Central memory CD4-positive, alpha-beta T cell (primary cell): ENCODE measurements at regions not wholly inside any gene's neighbourhood (a gene's known extent, or its start where the extent isn't known, plus 50 kb on each side); places are given as distances from the start of the nearest gene placed in this dataset.

Experiments used
- DNase-seq: peaks from one replicate; pipeline ENCODE4 v3.0.0; 2022

DNA sequence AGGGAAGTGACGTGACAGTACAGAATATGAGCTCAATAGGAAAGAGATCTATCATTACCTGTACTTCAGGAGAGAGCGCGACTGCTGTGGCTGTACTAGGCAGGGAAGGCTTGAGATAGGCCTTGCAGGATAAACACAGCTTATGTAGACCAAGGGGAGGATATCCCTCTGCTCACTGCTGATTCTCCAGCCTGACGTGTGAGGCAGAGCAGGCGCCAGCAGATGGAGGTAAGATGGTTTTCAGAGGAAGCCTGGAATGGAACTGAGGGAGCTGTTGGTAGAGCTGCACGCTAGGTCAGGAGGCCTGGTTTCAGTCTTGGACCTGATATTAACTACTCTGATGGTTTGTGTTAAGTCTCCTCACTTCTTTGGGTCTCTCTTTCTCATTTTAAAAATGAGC lies 291.4 kb downstream of the YTHDC2 start:
- no peak for DNase-seq

DNA sequence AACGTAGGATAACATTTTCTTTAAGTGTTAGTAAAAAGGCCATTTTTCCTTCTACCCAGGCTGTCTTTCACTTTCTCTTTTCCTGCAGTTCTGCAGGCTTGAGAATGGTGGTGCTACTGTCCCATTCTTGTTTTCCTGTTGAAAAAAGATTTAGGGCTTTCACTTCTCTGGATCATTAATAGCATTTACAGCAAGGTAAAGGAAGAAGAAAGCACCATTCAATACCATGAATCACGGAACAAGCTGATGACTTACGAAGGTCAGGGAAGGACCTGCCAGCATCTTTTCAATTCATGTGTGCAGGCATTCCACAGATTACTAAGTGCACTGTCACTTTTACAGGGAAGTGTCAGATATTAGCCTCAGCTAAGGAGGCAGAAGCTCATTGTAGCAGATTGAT lies 292.8 kb downstream of the YTHDC2 start:
- no peak for DNase-seq

DNA sequence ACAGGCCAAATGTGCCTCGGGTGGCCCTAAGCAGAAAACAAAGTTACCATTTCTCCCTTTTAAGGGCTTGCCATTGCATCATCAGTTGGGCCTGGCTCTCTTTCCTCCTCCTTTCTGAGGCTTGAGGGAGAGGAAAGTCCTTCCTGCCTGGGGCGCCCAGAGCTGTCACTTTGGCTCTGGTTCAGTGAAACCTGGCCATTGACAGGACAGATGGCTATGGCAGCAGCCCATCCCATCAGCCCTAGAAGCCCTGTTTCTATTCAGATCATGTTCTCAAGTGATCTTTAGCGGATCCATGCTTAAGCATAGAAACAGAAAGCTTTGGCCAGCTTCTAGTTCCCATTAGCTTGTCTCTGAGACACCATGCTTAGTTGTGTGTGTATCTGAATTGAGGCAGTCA lies 293.4 kb downstream of the YTHDC2 start:
- DNase-seq, result no peak

DNA sequence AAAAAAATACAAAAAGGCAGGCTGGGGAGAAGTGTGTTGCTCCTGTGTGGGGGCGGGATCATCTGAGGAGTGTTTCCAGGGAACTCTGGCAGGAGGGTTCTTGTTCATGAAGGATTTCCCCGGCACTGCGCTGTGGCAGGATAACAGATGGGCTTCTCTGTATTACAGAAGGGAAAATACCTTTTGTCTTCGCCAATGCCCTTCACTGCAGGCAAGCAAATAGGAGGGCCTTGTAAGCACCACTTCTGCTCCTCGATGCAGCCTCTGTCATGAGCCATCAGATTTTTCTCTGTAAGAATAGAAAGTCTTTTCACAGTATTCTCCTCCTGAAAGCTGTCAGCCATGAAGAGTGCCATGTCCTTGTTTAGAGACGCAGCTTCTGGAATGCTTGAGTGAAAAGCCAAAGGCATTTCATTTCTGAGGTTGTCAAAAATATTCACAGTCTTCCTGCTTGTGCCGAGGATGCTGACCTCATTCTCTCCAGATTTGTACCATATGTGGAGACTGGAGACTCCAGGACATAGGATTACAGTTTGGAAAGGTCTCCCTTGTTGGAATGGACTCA lies 294.0 kb downstream of the YTHDC2 start:
- DNase-seq, result no peak

DNA sequence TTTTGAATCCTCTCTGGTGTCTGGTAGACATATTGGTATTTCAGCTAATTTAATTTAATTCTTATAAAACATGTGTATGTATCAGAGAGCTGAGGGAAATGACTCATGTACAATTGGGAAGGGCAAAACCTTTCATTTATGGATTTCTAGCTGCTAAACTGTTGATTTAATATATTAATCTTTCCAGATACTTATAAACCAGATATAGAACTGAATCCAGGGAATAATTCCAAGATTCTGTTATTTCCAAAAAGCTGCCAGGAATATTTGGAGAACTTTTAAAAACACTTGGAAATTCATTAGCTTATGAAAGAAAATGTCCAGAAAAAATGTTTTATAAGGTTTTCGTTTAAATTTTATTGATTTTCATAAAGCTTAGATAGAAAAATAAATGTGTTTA lies 295.5 kb downstream of the YTHDC2 start:
- no peak for DNase-seq

DNA sequence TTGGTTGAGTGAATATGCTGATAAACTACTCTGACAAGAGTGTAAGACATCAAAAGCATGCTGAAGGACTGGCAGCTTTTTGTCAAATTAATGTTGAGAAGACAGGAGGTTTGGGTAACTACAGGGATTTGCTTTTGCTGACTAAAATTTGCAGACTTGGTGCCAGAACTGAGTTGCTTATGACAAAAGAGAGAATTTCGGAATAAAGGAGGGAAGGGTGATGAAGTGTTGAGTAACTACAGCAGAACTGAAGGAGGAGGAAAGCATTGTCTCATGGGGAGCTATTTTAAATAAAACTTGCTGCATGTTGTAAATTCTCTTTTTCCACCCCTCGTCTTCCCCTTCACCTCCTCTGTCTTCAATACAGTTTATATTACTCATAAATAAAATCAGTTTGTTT lies 296.1 kb downstream of the YTHDC2 start:
- no peak for DNase-seq

DNA sequence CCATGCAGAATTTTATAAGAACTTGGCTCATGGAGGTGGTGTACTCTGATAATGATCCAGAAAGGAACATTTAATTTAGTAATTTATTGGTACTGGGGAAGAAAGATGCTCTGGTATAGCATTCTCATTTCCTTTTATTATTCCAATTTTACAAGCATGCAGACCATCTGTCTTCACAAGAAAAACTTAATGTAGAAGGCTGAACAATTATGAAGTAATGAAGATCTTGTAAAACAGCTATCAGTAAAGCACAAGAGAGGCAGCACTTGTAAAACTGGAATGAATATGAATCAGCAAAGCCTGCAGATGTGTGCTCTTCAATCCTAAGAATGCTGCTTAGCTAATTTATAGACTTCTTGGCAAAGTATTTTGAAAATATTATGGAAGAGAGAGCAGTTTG lies 300.0 kb downstream of the YTHDC2 start:
- no peak for DNase-seq

DNA sequence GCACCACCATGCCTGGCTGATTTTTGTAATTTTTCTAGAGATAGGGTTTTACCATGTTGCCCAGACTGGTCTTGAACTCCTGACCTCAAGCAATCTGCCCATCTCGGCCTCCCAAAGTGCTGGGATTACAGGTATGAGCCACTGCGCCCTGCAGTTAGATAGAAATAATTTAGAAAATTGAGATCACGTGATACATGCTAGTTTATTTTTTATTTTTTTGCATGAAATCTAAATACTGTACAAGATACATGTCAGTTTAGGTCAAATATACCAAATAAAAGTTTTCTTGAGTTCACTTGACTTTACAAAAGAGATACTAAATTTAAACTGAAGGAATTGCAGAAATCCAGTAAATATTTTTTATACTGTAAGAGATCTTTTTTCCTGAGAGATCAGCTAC lies 304.2 kb downstream of the YTHDC2 start:
- no peak for DNase-seq

DNA sequence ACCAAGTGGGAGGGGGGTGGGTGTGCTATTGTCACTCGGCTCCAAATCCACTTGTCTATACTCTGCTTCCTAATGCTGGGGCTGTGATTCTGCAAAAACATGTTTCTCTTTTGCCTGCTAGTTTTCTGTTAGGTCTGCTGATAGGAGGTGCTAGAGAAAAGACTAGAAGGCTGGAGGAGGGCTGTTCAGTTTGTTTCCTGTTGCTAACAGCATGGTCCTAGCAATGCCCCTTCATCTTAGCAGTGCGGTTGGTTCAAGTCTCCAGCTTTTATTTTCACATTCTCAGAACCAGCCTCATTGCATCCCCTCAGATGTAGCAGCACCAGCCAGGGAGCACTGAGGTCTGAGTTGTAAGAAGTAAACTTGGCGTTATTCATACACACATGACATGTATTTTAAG lies 310.2 kb downstream of the YTHDC2 start:
- no peak for DNase-seq

DNA sequence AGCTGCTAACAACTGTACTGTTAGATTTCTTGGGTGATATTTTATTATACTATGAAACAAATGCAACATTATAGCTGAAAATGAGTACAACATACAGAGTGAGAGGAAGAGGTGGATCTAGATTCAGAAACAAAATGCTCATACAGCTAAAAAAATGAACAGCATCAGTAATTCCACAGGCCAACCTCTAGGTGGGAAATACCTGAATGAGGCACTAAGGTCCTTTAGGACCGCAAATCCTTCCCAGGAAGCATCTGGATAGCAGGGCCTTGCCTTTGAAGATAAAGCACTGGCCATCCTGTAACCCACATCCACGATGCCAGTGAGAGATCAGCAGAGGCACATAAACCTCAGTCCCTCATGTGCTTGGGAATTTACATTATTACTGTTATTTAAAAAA lies 310.8 kb downstream of the YTHDC2 start:
- DNase-seq, result no peak

DNA sequence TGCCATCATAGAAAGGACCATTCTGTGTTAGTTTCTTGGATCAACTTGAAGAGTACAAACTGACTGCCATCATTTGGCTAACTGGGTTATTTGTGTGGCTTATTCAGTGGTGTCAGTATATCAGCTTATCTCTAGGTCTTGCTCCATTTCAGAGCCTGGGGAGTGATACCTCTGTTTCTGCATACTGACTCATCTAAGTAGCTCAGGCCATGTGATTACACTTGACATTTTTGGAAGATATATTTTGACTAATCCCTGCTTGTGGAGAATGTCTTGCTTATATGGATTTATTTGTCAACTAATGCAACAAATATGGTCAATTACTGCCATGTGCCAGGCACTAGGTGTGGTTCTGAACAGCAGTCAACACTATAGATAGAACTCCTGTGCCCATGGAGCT lies 311.7 kb downstream of the YTHDC2 start:
- no peak for DNase-seq

DNA sequence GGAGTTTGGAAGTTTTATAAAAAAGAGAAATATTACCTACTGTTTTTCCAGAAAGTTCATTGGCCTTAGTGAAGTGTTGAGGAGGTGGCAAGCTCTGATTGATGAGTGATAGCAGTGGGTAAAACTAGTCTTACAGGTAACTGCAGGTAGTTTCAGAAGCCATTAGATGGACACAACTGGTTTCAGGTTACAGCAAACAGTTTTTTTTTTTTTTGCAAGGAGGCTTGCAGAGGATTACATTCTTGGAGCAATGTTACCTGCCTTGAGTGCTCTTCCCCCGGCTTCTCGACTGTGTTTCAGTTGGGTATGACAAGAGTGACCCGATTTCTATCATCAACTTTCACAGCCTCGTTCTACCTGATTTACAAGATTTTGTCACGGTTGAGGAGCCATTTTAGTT lies 333.4 kb downstream of the YTHDC2 start:
- DNase-seq, result no peak

DNA sequence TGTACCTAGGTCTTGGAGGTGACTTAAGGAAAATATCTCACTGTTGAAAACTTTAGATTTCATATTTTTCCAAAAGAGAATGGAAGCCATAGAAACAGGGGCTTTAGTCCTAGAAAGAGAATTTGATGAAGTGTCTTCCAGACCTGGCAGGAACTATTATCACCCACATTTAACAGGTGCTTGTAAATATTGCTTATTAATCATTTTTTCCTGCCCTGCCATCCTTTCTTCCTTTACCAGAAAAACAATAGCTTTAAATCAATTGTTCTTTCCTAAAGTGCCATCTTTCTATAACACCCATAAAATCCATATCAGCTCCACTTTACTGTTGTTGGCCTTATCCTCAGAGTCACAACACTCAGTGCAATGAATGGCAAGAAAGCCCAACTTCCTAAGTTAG lies 350.9 kb downstream of the YTHDC2 start:
- DNase-seq, result no peak

DNA sequence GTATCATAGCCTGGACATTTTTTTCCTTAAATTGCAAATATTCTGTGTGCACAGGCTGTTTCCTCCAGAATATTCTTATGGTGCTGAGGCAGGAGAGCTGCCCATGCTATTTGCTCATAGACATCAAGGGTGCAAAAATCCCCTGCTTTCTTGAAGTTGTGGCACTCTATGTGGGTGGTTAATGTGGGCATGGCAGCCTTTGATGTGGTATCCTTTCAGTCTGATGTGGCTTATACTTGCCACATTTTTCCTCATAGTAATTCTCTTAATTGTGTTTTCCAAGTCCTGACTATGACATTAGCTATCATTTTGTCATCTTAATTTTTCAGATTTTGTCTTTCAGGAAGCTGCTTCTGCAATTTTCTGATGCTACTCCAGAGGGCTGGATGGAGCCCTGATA lies 353.3 kb downstream of the YTHDC2 start:
- DNase-seq, result no peak

DNA sequence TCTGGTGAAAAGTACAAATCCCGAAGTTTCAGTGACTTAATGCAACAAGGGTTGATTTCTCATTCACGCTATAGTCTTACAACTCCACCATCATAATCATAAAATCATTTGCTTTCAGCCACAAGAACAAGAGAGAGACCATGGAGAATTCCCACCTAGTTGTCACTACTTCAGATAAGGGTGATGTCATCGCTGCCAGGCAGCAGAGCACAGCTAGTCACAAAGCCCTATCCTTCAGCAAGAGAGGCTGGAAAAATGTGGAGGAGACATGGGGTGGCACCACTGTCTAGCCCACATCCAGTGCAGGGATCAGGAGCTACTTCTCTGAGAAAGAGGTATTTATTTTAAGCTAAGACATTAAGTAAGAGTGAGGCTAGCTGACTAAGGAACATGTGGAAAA lies 356.1 kb downstream of the YTHDC2 start:
- no peak for DNase-seq

DNA sequence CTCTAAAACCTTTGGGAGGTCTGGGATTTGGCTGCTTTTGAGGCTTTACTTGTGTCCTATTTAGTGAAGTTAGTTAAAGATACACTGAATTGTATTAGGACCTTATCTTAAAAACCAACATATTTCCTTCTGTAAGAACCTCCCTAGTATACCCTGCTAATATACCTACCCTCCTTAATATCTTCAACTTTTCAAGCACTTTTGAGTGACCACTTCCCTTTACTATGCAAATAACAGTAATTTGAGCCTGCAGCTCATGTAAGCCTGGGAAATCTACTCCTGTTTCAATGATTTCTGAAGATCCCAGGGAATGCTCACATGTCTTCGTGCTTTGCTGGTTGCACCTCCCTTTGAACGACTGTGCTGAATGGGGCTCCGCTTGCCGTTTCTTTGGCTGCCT lies 358.5 kb downstream of the YTHDC2 start:
- no peak for DNase-seq

DNA sequence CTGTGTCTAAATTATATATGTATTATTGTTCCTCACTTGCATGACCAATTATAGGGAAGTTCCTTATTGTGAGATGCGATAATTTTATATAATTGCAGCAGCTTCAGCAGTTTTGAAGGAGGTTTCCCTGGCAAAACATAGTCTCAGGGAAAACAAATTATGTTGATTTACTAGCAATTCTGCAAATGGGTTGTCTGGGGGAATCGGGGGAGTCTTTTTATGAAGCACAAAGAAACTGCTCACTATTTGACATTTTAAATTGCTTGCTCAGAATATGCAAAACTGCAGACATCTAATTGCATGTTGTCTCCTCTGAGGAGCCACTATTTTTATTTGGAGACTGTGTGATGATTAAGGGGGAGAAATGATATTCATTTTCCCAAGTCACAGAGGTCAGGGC lies 361.6 kb downstream of the YTHDC2 start:
- no peak for DNase-seq

DNA sequence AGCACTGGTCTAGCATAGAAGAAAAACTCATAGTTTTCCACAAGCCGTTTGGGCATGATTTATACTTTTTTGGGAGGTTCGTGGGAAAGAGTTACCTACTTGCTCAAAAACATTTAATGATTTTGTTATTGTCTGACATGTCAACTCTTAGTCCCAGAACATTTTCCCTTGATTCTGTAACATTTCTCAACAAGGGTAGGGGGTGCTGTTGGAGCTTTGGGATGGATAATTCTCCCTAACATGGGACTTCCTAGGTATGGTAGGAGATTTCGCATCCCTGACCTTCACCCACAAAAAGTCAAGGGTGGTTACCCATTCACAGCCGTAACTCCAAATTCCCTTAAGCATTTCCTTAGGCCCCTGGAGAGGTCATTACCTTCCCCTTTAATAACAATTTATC lies 378.0 kb downstream of the YTHDC2 start:
- DNase-seq, result no peak

DNA sequence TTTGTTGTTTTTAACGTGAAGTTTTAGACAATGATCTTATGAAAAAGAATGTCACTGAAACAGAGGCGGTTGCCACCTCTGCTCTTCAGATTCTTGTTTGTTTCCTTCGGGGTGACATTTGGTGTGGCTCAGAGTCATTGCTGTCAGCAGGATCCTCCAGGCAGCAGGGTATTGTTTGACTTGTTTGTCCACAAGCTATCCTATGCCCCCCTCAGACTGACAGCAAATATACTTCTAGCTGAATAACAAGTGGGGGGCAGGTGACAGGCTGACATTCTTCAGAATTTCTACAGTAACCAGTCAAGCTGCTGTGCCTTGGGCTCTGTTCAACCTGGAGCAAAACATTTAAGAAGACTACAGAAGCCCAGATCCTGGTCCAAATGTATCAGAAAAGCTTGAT lies 383.3 kb downstream of the YTHDC2 start:
- no peak for DNase-seq

DNA sequence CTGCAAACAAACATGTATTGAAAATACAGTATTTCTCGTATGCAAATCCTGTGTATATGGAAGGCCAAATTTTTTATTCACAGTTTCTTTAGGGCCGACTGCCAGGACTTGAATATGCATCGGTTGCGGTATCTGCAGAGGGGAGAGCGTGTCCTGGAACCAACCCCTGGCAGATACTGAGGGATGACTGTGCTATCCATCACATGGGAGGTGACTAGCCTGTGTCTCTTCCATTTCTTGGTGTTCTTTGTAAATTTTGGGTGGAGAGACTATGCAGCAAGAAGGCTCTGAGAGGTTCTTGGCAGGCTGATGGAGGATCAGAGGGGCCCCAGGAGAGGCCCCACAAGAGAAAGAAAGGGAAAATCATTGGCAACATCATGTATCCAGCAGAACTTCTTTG lies 384.3 kb downstream of the YTHDC2 start:
- DNase-seq, result no peak

DNA sequence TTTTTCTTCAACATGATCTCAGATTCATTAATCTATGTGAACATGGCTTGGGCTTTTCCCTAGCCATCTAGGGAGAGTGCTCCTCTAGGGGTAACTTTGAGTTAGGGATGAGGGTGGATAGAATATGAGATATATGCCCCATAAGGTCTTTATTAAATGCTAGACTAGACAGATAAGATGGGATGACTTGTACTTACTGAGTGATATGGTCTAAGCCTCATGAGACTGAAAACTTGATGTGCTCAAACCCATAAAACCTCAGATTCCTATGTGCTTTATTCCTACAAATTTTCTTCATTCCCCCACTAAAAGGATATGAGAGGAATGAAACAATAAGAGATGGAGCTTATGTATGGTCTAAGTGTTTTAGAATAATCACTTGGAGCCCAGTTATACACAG lies 386.6 kb downstream of the YTHDC2 start:
- DNase-seq, result no peak

DNA sequence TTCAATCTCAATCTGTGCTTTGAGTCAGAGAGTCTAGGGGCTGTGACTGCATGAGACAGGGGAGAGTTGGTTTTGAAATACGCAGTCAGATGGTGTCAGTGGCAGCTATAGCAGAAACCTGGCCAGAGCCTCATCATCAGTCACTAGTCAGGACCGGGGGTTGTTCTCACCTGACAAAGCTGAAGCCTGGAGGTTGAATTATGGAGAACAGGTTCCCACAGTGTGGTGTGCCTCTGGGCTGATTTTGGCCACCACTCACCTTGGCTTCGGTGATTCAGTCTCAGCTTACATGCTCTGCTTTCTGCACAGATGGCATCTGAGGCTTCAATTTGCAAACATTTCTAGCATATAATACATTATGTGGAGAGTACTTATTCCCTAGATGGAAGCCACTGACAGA lies 387.3 kb downstream of the YTHDC2 start:
- no peak for DNase-seq

DNA sequence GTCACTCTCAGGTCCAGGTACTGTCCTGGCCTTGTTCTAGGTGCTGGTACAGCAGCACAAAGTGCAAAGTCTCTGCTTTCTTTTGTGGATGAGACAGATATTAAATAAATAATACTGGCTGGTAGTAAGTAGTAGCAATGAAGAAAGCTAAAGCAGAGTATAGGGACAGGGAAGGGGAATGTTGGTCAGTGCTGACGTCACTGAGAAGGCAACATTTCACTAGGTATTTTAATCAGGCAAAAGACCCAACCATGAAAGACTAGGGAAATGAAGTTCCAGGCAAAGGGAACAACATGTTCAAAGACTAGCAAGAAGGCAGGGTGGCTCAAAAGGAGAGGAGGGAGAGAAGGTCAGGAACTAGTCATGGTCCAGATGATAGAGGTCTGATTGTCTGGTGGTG lies 388.2 kb downstream of the YTHDC2 start:
- DNase-seq, result no peak

DNA sequence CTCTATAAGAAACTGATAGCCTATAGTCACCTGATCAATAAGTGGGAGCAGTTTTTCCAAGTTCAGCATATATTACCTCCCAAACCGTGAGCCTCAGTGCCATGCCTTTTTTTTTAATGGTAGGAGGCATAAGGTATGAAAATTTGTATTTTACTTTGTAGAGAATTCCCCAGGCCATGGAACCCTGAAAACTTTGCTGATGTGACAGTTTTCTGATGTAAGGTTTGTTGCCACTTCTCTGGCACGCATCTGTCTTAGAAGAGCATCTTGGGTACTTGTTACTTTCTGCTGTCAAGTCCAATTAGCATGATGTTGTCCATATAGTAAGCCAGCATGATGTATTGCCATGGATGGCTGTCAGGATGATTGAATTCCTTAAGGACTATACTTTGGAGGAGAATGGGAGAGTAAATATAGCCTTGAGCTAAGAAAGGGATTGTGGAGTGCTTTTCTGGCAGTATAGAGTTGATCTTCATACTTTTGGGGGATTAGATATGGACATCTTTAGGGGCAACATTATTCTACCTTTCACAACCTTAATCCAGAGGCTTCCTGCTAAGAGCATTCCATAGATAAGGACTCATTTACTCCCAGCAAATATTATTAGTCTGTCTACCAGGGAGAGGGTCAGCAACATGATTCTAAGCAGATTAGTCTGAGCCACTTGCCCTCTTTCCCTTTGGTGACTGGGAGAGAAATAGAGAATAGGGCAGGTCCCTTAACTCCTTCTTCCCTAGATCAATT lies 389.6 kb downstream of the YTHDC2 start:
- no peak for DNase-seq

DNA sequence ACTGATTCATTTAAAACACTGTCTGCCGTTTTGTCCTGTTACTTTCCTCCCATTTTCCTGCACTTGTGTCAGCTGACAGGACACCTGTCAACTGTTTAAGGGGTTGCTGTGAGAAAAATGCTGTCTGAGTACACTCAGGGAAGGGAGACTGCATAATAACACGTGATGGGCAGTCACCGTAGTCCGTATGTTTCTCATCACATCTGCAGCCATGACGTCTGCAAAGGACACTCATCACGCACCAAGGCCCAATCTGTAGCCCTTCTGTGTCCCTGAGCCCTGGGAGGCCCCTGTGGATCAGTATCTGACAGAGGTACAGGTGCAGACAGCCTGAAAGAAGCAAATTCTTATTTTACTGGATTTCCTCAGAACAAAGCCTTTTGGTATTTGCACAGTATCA lies 396.3 kb downstream of the YTHDC2 start:
- DNase-seq, result no peak
